GM12878 (cell line): ENCODE measurements at regions not wholly inside any gene's neighbourhood (a gene's known extent, or its start where the extent isn't known, plus 50 kb on each side); places are given as distances from the start of the nearest gene placed in this dataset.

Experiments
- ATAC-seq: fragments of 200-7000 bp; cut with Tn5 transposase; 3 replicates; pipeline ENCODE4 v1.9.1; 2020; ENCODE audit warnings: mild to moderate bottlenecking, moderate library complexity
- BruUV-seq: library from RNA; stranded (reverse); fragments of 400-500 nt; replicated peaks from 2 replicates; lab custom pipeline; 2021; lab: Mats Ljungman, UMichigan
- CTCF ChIA-PET: fragments of 300-600 bp; sonication (Branson Sonifier 250); formaldehyde crosslinking; extraction: SDS; loops from one replicate; lab custom pipeline; 2021; ENCODE audit warnings: inconsistent platforms; lab: Yijun Ruan, JAX
- POLR2A ChIA-PET: fragments of 350-600 bp; formaldehyde crosslinking; extraction: SDS; loops from one replicate; lab custom pipeline; 2021; ENCODE audit warnings: inconsistent platforms; lab: Charles Lee
- RAD21 ChIA-PET: fragments of 300-600 bp; sonication (Branson Sonifier 250); formaldehyde crosslinking; loops from one replicate; lab custom pipeline; 2023; ENCODE audit warnings: antibody characterized with exemption; ENCODE audit not compliant: unreplicated experiment; lab: Charles Lee
- SMC1A ChIA-PET: fragments of 300-600 bp; sonication (Branson Sonifier 250); formaldehyde crosslinking; loops from one replicate; lab custom pipeline; 2023; ENCODE audit not compliant: unreplicated experiment, uncharacterized antibody; lab: Charles Lee
- DNase-seq: peaks from one replicate; pipeline ENCODE4 v3.0.0-alpha.2; 2011; ENCODE audit warnings: low read depth, low spot score
- FAIRE-seq: peaks from 3 replicates; lab custom pipeline; 2011; peaks lifted over from hg19 to GRCh38; lab: Jason Lieb, UNC
- H2AFZ ChIP-seq: 2 replicates; pipeline ENCODE4 v1.6.0; 2011; ENCODE audit warnings: low read depth, low read length, control low read depth; ENCODE audit not compliant: control insufficient read depth
- H3K27ac ChIP-seq: 2 replicates; pipeline ENCODE4 v1.5.1; 2011; ENCODE audit warnings: control low read depth; ENCODE audit not compliant: control insufficient read depth, insufficient read depth
- H3K27me3 ChIP-seq, 2 experiments: replicated peaks in 1 of 2; 2 replicates each; pipeline versions ENCODE4 v1.6.0 to v1.6.1; 2011; ENCODE audit warnings: low read length in 1 of 2; ENCODE audit not compliant: control insufficient read depth in 2 of 2, insufficient read depth in 2 of 2
- H3K36me3 ChIP-seq, 2 experiments: 2 replicates each; pipeline ENCODE4 v1.5.1; 2011; ENCODE audit warnings: low read length in 1 of 2; ENCODE audit not compliant: control insufficient read depth in 2 of 2, insufficient read depth in 2 of 2
- H3K4me1 ChIP-seq: 2 replicates; pipeline ENCODE4 v1.6.1; 2011; ENCODE audit warnings: mild to moderate bottlenecking, low read length, moderate library complexity, mixed read lengths; ENCODE audit not compliant: control insufficient read depth, insufficient read depth
- H3K4me2 ChIP-seq: 2 replicates; pipeline ENCODE4 v1.6.0; 2011; ENCODE audit warnings: control low read depth; ENCODE audit not compliant: control insufficient read depth, insufficient read depth
- H3K4me3 ChIP-seq: fragments of 200-600 bp; sonication (generic); 2 replicates; pipeline ENCODE4 v1.5.1; 2016
- H3K79me2 ChIP-seq: 2 replicates; pipeline ENCODE4 v1.6.0; 2011; ENCODE audit warnings: low read length; ENCODE audit not compliant: control insufficient read depth, insufficient read depth
- H3K9ac ChIP-seq: 2 replicates; pipeline ENCODE4 v1.8.0; 2011; ENCODE audit warnings: low read length, control low read depth, mixed read lengths; ENCODE audit not compliant: control insufficient read depth, insufficient read depth
- H3K9me3 ChIP-seq: replicated peaks from 3 replicates; pipeline ENCODE4 v1.5.1; 2011; ENCODE audit warnings: mild to moderate bottlenecking, low read length; ENCODE audit not compliant: control insufficient read depth, insufficient read depth
- H4K20me1 ChIP-seq: 2 replicates; pipeline ENCODE4 v1.6.0; 2011; ENCODE audit not compliant: control insufficient read depth, insufficient read depth
- ATF7 ChIP-seq: fragments of 450-650 bp; IDR thresholded peaks from 2 replicates; pipeline ENCODE4 v1.6.1; 2016; ENCODE audit warnings: low read depth, mild to moderate bottlenecking
- BCL11A ChIP-seq: IDR thresholded peaks from 2 replicates; pipeline ENCODE4 v1.6.1; 2011; ENCODE audit warnings: low read depth, low read length
- BCLAF1 ChIP-seq: fragments of 450-650 bp; IDR thresholded peaks from 2 replicates; pipeline ENCODE4 v1.6.1; 2017; ENCODE audit warnings: antibody characterized with exemption, mild to moderate bottlenecking, moderate library complexity
- CBFB ChIP-seq: IDR thresholded peaks from 2 replicates; pipeline ENCODE4 v1.6.1; 2016; ENCODE audit warnings: antibody characterized with exemption, low read depth
- ESRRA ChIP-seq: IDR thresholded peaks from 2 replicates; pipeline ENCODE4 v1.6.1; 2012; ENCODE audit warnings: mild to moderate bottlenecking, low read length, improper control_type of control experiment
- EZH2 ChIP-seq: IDR thresholded peaks from 2 replicates; pipeline ENCODE4 v1.6.1; 2012; ENCODE audit warnings: low read depth, mild to moderate bottlenecking, control low read depth, inconsistent platforms, low read length, borderline replicate concordance; ENCODE audit not compliant: control insufficient read depth
- FOXM1 ChIP-seq: IDR thresholded peaks from 2 replicates; pipeline ENCODE4 v1.6.1; 2012; ENCODE audit warnings: low read depth, mild to moderate bottlenecking, inconsistent platforms, low read length, moderate library complexity
- GABPA ChIP-seq: IDR thresholded peaks from 2 replicates; pipeline ENCODE4 v1.6.1; 2014; ENCODE audit warnings: antibody characterized with exemption, low read depth, mild to moderate bottlenecking, inconsistent platforms
- HCFC1 ChIP-seq: fragments of 150-350 bp; IDR thresholded peaks from 2 replicates; pipeline ENCODE4 v1.6.1; 2014; ENCODE audit warnings: low read length
- IKZF1 ChIP-seq: fragments of 450-650 bp; conservative IDR thresholded peaks from 2 replicates; pipeline ENCODE4 v1.6.1; 2017; ENCODE audit warnings: antibody characterized with exemption, mild to moderate bottlenecking
- LARP7 ChIP-seq: fragments of 450-650 bp; IDR thresholded peaks from 2 replicates; pipeline ENCODE4 v1.6.1; 2017; ENCODE audit warnings: mild to moderate bottlenecking
- MEF2A ChIP-seq: IDR thresholded peaks from 2 replicates; pipeline ENCODE4 v1.6.1; 2011; ENCODE audit warnings: low read depth, mild to moderate bottlenecking, low read length, moderate library complexity; ENCODE audit not compliant: insufficient read depth
- SKIL ChIP-seq: fragments of 450-650 bp; IDR thresholded peaks from 2 replicates; pipeline ENCODE4 v1.6.1; 2017; ENCODE audit warnings: mild to moderate bottlenecking, low read depth, inconsistent platforms; ENCODE audit not compliant: poor library complexity, severe bottlenecking
- SMARCA5 ChIP-seq: fragments of 450-650 bp; IDR thresholded peaks from 2 replicates; pipeline ENCODE4 v1.6.1; 2017; ENCODE audit warnings: mild to moderate bottlenecking
- SRF ChIP-seq, 2 experiments: IDR thresholded peaks; 2 replicates each; pipeline ENCODE4 v1.6.1; 2011; ENCODE audit warnings: low read depth in 2 of 2, low read length in 2 of 2, mild to moderate bottlenecking in 1 of 2, moderate library complexity in 1 of 2
- USF2 ChIP-seq: IDR thresholded peaks from 2 replicates; pipeline ENCODE4 v1.6.1; 2011; ENCODE audit warnings: low read depth, low read length, improper control_type of control experiment, borderline replicate concordance
- ZNF217 ChIP-seq: fragments of 450-650 bp; IDR thresholded peaks from 2 replicates; pipeline ENCODE4 v1.6.1; 2017; ENCODE audit warnings: antibody characterized with exemption, mild to moderate bottlenecking
- WGBS: methylation state at CpG from one replicate; pipeline ENCODE4 v1.1.6; 2016; ENCODE audit warnings: low lambda C conversion rate; ENCODE audit not compliant: insufficient replicate concordance, insufficient coverage; ENCODE audit errors: missing lambda C conversion rate; 5-methylcytosine and 5-hydroxymethylcytosine counted together
- in situ Hi-C: fragments of 300-500 bp; cut with MboI; formaldehyde crosslinking; loops from 9 replicates; pipeline ENCODE4 v1.14.3; 2018; ENCODE audit warnings: mixed read lengths
- intact Hi-C: fragments of 100-400 bp; cut with micrococcal nuclease; formaldehyde crosslinking; loops from one replicate; pipeline ENCODE4 v1.14.2; 2022; ENCODE audit not compliant: unreplicated experiment

GRCh38 chrX:16063921-16064320, 59.4 kb upstream of the GRPR start:
- H3K4me1 ChIP-seq, result no peaks in the 10 kb centered on the region
- no peak overlapping the region for H3K4me3 ChIP-seq
- H3K79me2 ChIP-seq, result no peaks in the 10 kb centered on the region
- no peaks in the 10 kb centered on the region; the same call in 1 of the 3 replicates for H3K9me3 ChIP-seq
- POLR2A ChIA-PET, result no interaction called here
- ATAC-seq (no peak), DNase-seq (no peak), FAIRE-seq (no peak)
- TF ChIP-seq MEF2A (no peak), BCL11A (no peak), EZH2 (no peak), ESRRA (no peak), SKIL (no peak), SRF (IDR thresholded peaks at IDR 0.05; ENCODE audit: low read depth in 2 of 2, low read length in 2 of 2) (no peak), ZNF217 (no peak), FOXM1 (no peak), IKZF1 (no peak), USF2 (no peak), HCFC1 (no peak), BCLAF1 (no peak), SMARCA5 (no peak), LARP7 (no peak), ATF7 (no peak), CBFB (no peak), GABPA (no peak)
- H3K27ac ChIP-seq, result no peak overlapping the region
- SMC1A ChIA-PET, result no interaction called here
- RAD21 ChIA-PET, result no interaction called here
- CTCF ChIA-PET, result no interaction called here
- no peak overlapping the region for H3K9ac ChIP-seq
- intact Hi-C loops, result no loop called here
- no peaks in the 10 kb centered on the region for H3K27me3 ChIP-seq
- 95% methylated on average over 1 of the region's 1 CpG for WGBS
- H3K4me2 ChIP-seq, result no peak overlapping the region
- no TSS peak for BruUV-seq
- no peaks in the 10 kb centered on the region for H4K20me1 ChIP-seq
- in situ Hi-C loops, result no loop called here
- no peak overlapping the region for H2AFZ ChIP-seq
- no peaks in the 10 kb centered on the region for H3K36me3 ChIP-seq
